Mesendoderm (in vitro differentiated cells): ENCODE measurements at regions not wholly inside any gene's neighbourhood (a gene's known extent, or its start where the extent isn't known, plus 50 kb on each side); places are given as distances from the start of the nearest gene placed in this dataset.
A peak's percentile ranks its signal among the peaks of the same experiment; 100 is the strongest.
"Not testable (repeated sequence)": the region's sequence is repeated elsewhere in the genome, so short reads cannot be mapped to it uniquely, and the experiment has no call there.

Experiments
- DNase-seq: peaks from one replicate; pipeline ENCODE4 v3.0.0; 2013
- H2AK5ac ChIP-seq: 2 replicates; pipeline ENCODE4 v1.6.1; 2013; ENCODE audit warnings: low read length, inconsistent platforms
- H2BK120ac ChIP-seq: 2 replicates; pipeline ENCODE4 v1.6.1; 2013; ENCODE audit warnings: low read depth, mild to moderate bottlenecking, low read length, moderate library complexity, mixed read lengths
- H2BK15ac ChIP-seq: replicated peaks from 2 replicates; pipeline ENCODE4 v1.6.1; 2013; ENCODE audit warnings: low read depth, mild to moderate bottlenecking, moderate library complexity
- H2BK5ac ChIP-seq: 2 replicates; pipeline ENCODE4 v1.6.1; 2013; ENCODE audit warnings: low read length, inconsistent platforms
- H3K18ac ChIP-seq: 2 replicates; pipeline ENCODE4 v1.6.1; 2013; ENCODE audit warnings: mild to moderate bottlenecking, low read length, mixed read lengths
- H3K23ac ChIP-seq: one replicate; pipeline ENCODE4 v1.6.1; 2013; ENCODE audit warnings: low read length
- H3K27ac ChIP-seq: 2 replicates; pipeline ENCODE4 v1.5.1; 2013; ENCODE audit warnings: low read depth, mild to moderate bottlenecking, inconsistent platforms, low read length, moderate library complexity
- H3K27me3 ChIP-seq: 2 replicates; pipeline ENCODE4 v1.6.1; 2013; ENCODE audit warnings: low read length, control low read depth, mild to moderate bottlenecking, inconsistent platforms; ENCODE audit not compliant: insufficient read depth, poor library complexity
- H3K36me3 ChIP-seq: 2 replicates; pipeline ENCODE4 v1.6.1; 2013; ENCODE audit warnings: low read length, inconsistent platforms; ENCODE audit not compliant: control insufficient read depth, insufficient read depth
- H3K4ac ChIP-seq: one replicate; pipeline ENCODE4 v1.6.1; 2013; ENCODE audit warnings: low read depth, mild to moderate bottlenecking, low read length, moderate library complexity
- H3K4me1 ChIP-seq: 2 replicates; pipeline ENCODE4 v1.6.1; 2013; ENCODE audit warnings: low read depth, low read length, inconsistent platforms; ENCODE audit not compliant: control insufficient read depth
- H3K4me2 ChIP-seq: 2 replicates; pipeline ENCODE4 v1.6.1; 2013; ENCODE audit warnings: low read length
- H3K4me3 ChIP-seq: 2 replicates; pipeline ENCODE4 v1.5.1; 2013; ENCODE audit warnings: mild to moderate bottlenecking, low read length
- H3K56ac ChIP-seq: one replicate; pipeline ENCODE4 v1.6.1; 2013; ENCODE audit warnings: low read length
- H3K79me1 ChIP-seq: 2 replicates; pipeline ENCODE4 v1.6.1; 2013; ENCODE audit warnings: low read length, inconsistent platforms
- H3K79me2 ChIP-seq: 2 replicates; pipeline ENCODE4 v1.6.1; 2013; ENCODE audit warnings: mild to moderate bottlenecking, low read length; ENCODE audit not compliant: control insufficient read depth, insufficient read depth
- H3K9ac ChIP-seq: 2 replicates; pipeline ENCODE4 v1.6.1; 2013; ENCODE audit warnings: low read length, inconsistent platforms
- H4K5ac ChIP-seq: one replicate; pipeline ENCODE4 v1.6.1; 2013; ENCODE audit warnings: low read length
- H4K8ac ChIP-seq: one replicate; pipeline ENCODE4 v1.6.1; 2013; ENCODE audit warnings: low read depth, mild to moderate bottlenecking, control low read depth, low read length, moderate library complexity
- WGBS: extraction: QIAGEN DNeasy Blood & Tissue Kit; methylation state at CpG from one replicate; pipeline ENCODE4 v1.1.7; 2013; ENCODE audit warnings: low lambda C conversion rate, missing lambda C conversion rate; ENCODE audit not compliant: insufficient coverage; ENCODE audit errors: extremely low coverage; 5-methylcytosine and 5-hydroxymethylcytosine counted together

- no peak overlapping the region for H2BK120ac ChIP-seq
- no peak overlapping the region for H4K5ac ChIP-seq
- no peak overlapping the region for H2BK15ac ChIP-seq
- H3K27ac ChIP-seq = no peak overlapping the region
- H3K4me3 ChIP-seq = no peak overlapping the region
- H3K18ac ChIP-seq = no peak overlapping the region
- H3K9ac ChIP-seq = no peak overlapping the region
- H3K79me2 ChIP-seq = no peaks in the 10 kb centered on the region
- no CpG with 5 or more reads among the region's 4 CpGs for WGBS
- H3K4me2 ChIP-seq = no peak overlapping the region
- H4K8ac ChIP-seq = no peak overlapping the region
- DNase-seq = peak; percentile 5
- H3K36me3 ChIP-seq = no peaks in the 10 kb centered on the region
- H2AK5ac ChIP-seq = no peak overlapping the region
- no peaks in the 10 kb centered on the region for H3K79me1 ChIP-seq
- H3K56ac ChIP-seq = no peak overlapping the region
- H3K23ac ChIP-seq = no peak overlapping the region
- H2BK5ac ChIP-seq = no peak overlapping the region
- H3K27me3 ChIP-seq = no peaks in the 10 kb centered on the region
- no peak overlapping the region for H3K4ac ChIP-seq
- H3K4me1 ChIP-seq = no peaks in the 10 kb centered on the region
Observed at GRCh38 chr1:118388301-118388959, 203.4 kb upstream of the SPAG17 start.

- Histone ChIP-seq H3K36me3 (no peaks in the 10 kb centered on the region), H3K27me3 (no peaks in the 10 kb centered on the region), H4K8ac (no peak overlapping the region), H3K4me1 (no peaks in the 10 kb centered on the region), H3K9ac (no peak overlapping the region), H3K18ac (no peak overlapping the region), H2BK5ac (no peak overlapping the region), H3K56ac (no peak overlapping the region), H3K4ac (no peak overlapping the region), H3K23ac (no peak overlapping the region), H3K4me3 (no peak overlapping the region), H2BK15ac (no peak overlapping the region), H3K79me2 (no peaks in the 10 kb centered on the region), H3K4me2 (no peak overlapping the region), H2AK5ac (no peak overlapping the region), H3K79me1 (no peaks in the 10 kb centered on the region), H4K5ac (no peak overlapping the region), H2BK120ac (no peak overlapping the region), H3K27ac (no peak overlapping the region)
- no peak for DNase-seq
- no CpG with 5 or more reads among the region's 1 CpG for WGBS
Observed at GRCh38 chr1:118381197-118381869, 196.3 kb upstream of the SPAG17 start.

- H3K4me1 ChIP-seq, H2BK15ac ChIP-seq, H2AK5ac ChIP-seq, H2BK120ac ChIP-seq, H3K27me3 ChIP-seq, H3K4me2 ChIP-seq, H4K5ac ChIP-seq, H3K36me3 ChIP-seq, H3K27ac ChIP-seq, H4K8ac ChIP-seq, H3K79me1 ChIP-seq, H3K4me3 ChIP-seq, H3K23ac ChIP-seq, H2BK5ac ChIP-seq, DNase-seq, H3K4ac ChIP-seq, H3K18ac ChIP-seq, H3K56ac ChIP-seq, H3K9ac ChIP-seq, H3K79me2 ChIP-seq: not testable (repeated sequence)
- no CpG with 5 or more reads among the region's 2 CpGs for WGBS
Observed at GRCh38 chr1:118377183-118377582, 192.2 kb upstream of the SPAG17 start.

- H4K8ac ChIP-seq = no peak overlapping the region
- H3K18ac ChIP-seq = no peak overlapping the region
- no peak overlapping the region for H2BK5ac ChIP-seq
- H2AK5ac ChIP-seq = no peak overlapping the region
- H3K56ac ChIP-seq = no peak overlapping the region
- no peak overlapping the region for H3K23ac ChIP-seq
- no peak overlapping the region for H3K9ac ChIP-seq
- H2BK15ac ChIP-seq = no peak overlapping the region
- no peak overlapping the region for H3K4me2 ChIP-seq
- H3K27ac ChIP-seq = no peak overlapping the region
- H3K4me1 ChIP-seq = no peaks in the 10 kb centered on the region
- H3K4ac ChIP-seq = no peak overlapping the region
- no peak for DNase-seq
- no peak overlapping the region for H4K5ac ChIP-seq
- no peak overlapping the region for H3K4me3 ChIP-seq
- no peaks in the 10 kb centered on the region for H3K79me2 ChIP-seq
- H2BK120ac ChIP-seq = no peak overlapping the region
- H3K27me3 ChIP-seq = no peaks in the 10 kb centered on the region
- H3K36me3 ChIP-seq = no peaks in the 10 kb centered on the region
- no peaks in the 10 kb centered on the region for H3K79me1 ChIP-seq
Observed at GRCh38 chr1:118371612-118372011, 186.6 kb upstream of the SPAG17 start.

- Histone ChIP-seq H3K36me3 (no peaks in the 10 kb centered on the region), H3K9ac (no peak overlapping the region), H4K5ac (no peak overlapping the region), H3K4ac (no peak overlapping the region), H2AK5ac (no peak overlapping the region), H3K23ac (no peak overlapping the region), H3K79me2 (no peaks in the 10 kb centered on the region), H3K18ac (no peak overlapping the region), H3K4me2 (no peak overlapping the region), H4K8ac (no peak overlapping the region), H3K79me1 (no peaks in the 10 kb centered on the region), H3K27ac (no peak overlapping the region), H3K4me1 (no peaks in the 10 kb centered on the region), H2BK5ac (no peak overlapping the region), H2BK15ac (no peak overlapping the region), H2BK120ac (no peak overlapping the region), H3K56ac (no peak overlapping the region), H3K27me3 (no peaks in the 10 kb centered on the region), H3K4me3 (no peak overlapping the region)
- no peak for DNase-seq
Observed at GRCh38 chr1:118370861-118371260, 185.8 kb upstream of the SPAG17 start.

GRCh38 chr1:118366286-118366685 lies 181.3 kb upstream of the SPAG17 start:
- no peaks in the 10 kb centered on the region for H3K27me3 ChIP-seq
- no peaks in the 10 kb centered on the region for H3K36me3 ChIP-seq
- H3K27ac ChIP-seq = no peak overlapping the region
- no peak overlapping the region for H3K4ac ChIP-seq
- H2BK5ac ChIP-seq = no peak overlapping the region
- H2BK15ac ChIP-seq = no peak overlapping the region
- H3K4me3 ChIP-seq = no peak overlapping the region
- H3K23ac ChIP-seq = no peak overlapping the region
- H4K5ac ChIP-seq = no peak overlapping the region
- DNase-seq = no peak
- H4K8ac ChIP-seq = no peak overlapping the region
- WGBS = no CpG with 5 or more reads among the region's 1 CpG
- no peak overlapping the region for H2AK5ac ChIP-seq
- no peaks in the 10 kb centered on the region for H3K4me1 ChIP-seq
- no peak overlapping the region for H3K4me2 ChIP-seq
- H3K79me2 ChIP-seq = no peaks in the 10 kb centered on the region
- no peak overlapping the region for H2BK120ac ChIP-seq
- H3K79me1 ChIP-seq = no peaks in the 10 kb centered on the region
- no peak overlapping the region for H3K18ac ChIP-seq
- H3K9ac ChIP-seq = no peak overlapping the region
- H3K56ac ChIP-seq = no peak overlapping the region
